Testis (tissue), 2 donors: ENCODE measurements at regions not wholly inside any gene's neighbourhood (a gene's known extent, or its start where the extent isn't known, plus 50 kb on each side); places are given as distances from the start of the nearest gene placed in this dataset.

Experiments
- POLR2A ChIP-seq: fragments of 450-650 bp; IDR thresholded peaks from one replicate; pipeline ENCODE4 v1.6.1; 2017; ENCODE audit warnings: antibody characterized with exemption, mild to moderate bottlenecking, moderate library complexity
- TF ChIP-seq, protein P1 (sequence below), 3 experiments: fragments of 450-650 bp in 2 of 3; fragments of 200-600 bp in 1 of 3; sonication (generic) in 1 of 3; IDR thresholded peaks; one replicate each; pipeline ENCODE4 v1.5.1; 2016 to 2019; ENCODE audit warnings: antibody characterized with exemption in 3 of 3, mild to moderate bottlenecking in 2 of 3, moderate library complexity in 1 of 3

DNA sequence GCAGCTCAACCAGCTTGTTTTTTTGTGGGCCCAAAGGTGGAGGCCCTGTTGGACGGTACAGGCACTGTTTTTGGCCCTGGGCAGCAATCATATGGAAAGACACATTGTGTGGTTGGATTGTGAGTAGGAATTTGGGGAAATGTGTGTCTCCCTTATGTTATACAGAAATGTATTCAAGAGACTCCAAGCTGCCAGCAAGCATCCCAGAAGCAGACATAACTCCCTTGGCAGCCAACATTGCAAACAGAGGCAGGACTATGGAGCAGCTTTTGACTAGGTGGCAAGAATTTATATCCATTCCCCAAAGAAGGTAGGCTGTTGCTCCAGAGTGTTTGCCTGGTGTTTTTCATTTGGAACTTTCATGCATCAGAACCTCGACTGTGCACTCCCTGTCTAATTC, 104.9 kb downstream of the BUB3 start:
- TF ChIP-seq, protein P1, sequence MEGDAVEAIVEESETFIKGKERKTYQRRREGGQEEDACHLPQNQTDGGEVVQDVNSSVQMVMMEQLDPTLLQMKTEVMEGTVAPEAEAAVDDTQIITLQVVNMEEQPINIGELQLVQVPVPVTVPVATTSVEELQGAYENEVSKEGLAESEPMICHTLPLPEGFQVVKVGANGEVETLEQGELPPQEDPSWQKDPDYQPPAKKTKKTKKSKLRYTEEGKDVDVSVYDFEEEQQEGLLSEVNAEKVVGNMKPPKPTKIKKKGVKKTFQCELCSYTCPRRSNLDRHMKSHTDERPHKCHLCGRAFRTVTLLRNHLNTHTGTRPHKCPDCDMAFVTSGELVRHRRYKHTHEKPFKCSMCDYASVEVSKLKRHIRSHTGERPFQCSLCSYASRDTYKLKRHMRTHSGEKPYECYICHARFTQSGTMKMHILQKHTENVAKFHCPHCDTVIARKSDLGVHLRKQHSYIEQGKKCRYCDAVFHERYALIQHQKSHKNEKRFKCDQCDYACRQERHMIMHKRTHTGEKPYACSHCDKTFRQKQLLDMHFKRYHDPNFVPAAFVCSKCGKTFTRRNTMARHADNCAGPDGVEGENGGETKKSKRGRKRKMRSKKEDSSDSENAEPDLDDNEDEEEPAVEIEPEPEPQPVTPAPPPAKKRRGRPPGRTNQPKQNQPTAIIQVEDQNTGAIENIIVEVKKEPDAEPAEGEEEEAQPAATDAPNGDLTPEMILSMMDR (IDR thresholded peaks at IDR 0.05), result no peak
- TF ChIP-seq POLR2A, result no peak
